ENCODE measurements at regions not wholly inside any gene's neighbourhood (a gene's known extent, or its start where the extent isn't known, plus 50 kb on each side); places are given as distances from the start of the nearest gene placed in this dataset.

DNA sequence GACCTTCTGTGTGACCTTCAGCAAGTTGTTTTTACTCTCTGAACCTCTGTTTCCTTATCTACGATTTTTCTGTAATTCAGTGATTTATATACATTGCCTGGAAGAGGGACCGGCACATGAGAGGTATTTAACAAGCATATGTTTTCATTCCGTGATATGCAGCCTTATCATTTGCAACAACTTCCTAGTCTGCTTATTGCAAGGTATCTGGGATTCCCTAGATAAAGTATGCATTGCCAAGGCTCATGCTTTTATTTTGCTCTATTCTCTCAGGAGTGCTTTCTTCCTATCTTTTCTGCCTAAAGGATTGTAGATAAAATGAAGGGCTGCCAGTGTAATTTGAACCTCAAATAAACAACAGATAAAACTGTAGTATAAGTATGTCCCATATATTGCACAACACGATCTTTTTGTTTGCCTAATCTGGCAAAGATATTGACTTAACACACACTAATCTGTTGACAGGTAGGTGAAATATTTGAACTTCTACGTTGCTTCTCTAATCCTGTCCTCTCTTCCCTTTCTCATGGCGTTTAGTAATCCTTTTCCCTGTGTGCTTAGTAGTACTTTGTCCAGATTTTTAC lies 377.2 kb upstream of the TNC start:
- TF ChIP-seq, protein P1, sequence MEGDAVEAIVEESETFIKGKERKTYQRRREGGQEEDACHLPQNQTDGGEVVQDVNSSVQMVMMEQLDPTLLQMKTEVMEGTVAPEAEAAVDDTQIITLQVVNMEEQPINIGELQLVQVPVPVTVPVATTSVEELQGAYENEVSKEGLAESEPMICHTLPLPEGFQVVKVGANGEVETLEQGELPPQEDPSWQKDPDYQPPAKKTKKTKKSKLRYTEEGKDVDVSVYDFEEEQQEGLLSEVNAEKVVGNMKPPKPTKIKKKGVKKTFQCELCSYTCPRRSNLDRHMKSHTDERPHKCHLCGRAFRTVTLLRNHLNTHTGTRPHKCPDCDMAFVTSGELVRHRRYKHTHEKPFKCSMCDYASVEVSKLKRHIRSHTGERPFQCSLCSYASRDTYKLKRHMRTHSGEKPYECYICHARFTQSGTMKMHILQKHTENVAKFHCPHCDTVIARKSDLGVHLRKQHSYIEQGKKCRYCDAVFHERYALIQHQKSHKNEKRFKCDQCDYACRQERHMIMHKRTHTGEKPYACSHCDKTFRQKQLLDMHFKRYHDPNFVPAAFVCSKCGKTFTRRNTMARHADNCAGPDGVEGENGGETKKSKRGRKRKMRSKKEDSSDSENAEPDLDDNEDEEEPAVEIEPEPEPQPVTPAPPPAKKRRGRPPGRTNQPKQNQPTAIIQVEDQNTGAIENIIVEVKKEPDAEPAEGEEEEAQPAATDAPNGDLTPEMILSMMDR (conservative IDR thresholded peaks at IDR 0.05; ENCODE audit: low read depth), result no peak
- no peak for DNase-seq (ENCODE audit: low spot score)
- no peak overlapping the region for H3K27ac ChIP-seq
- ChIA-PET POLR2A (ENCODE audit: low non-redundant PET) (no interaction called here), CTCF (no interaction called here)

DNA sequence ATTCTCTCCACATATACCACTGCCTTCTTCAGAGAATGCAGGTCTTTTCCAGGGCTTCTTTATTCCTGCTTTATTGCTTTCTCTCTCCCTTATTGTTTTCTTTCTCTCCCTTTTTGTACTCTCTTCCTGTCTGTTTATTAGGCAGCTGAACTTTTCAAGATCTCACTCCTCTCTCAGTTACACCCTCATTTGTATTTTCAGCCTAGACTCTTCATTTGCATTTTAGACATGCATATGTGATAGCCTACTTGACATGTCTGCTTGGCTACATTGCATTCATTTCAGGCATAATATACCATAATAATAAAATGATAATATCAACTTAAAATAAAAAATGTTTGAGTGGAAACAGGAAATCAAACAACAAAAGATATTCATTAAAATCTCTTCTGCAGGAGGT lies 377.9 kb upstream of the TNC start:
- no peak overlapping the region for H3K27ac ChIP-seq
- DNase-seq (ENCODE audit: low spot score), result no peak
- CTCF ChIA-PET, result no interaction called here
- POLR2A ChIA-PET (ENCODE audit: low non-redundant PET), result no interaction called here
- TF ChIP-seq, protein P1 (conservative IDR thresholded peaks at IDR 0.05; ENCODE audit: low read depth), result no peak

DNA sequence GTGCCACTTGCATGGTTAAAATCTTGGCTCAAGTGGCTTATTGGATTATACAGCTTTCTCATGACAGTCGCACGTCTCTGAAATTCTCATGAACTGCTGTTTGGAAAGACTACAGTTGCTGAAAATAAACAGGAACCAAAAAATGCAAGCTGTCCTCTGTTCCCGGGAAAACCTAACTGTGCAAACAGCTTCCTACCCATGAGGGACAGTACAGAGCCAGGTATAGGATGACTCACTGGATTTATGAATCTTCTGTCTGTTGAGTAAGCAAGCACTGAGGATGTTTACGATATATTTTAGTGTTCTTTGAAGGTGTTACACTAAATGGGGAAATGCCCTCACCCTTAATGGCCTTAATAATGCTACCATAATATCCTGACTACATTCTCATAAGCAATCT lies 380.3 kb upstream of the TNC start:
- DNase-seq (ENCODE audit: low spot score), result peak; percentile 63
- ChIA-PET POLR2A (ENCODE audit: low non-redundant PET) (no interaction called here), CTCF (interaction anchor here (0.5 to 0.7 kb wide), 4 partner anchors 380 to 1374 kb away, joined by 3 to 4 read pairs (median 4); partner anchors contain the start of gene TNC)
- TF ChIP-seq, protein P1 (conservative IDR thresholded peaks at IDR 0.05; ENCODE audit: low read depth), result no peak
- no peak overlapping the region for H3K27ac ChIP-seq

DNA sequence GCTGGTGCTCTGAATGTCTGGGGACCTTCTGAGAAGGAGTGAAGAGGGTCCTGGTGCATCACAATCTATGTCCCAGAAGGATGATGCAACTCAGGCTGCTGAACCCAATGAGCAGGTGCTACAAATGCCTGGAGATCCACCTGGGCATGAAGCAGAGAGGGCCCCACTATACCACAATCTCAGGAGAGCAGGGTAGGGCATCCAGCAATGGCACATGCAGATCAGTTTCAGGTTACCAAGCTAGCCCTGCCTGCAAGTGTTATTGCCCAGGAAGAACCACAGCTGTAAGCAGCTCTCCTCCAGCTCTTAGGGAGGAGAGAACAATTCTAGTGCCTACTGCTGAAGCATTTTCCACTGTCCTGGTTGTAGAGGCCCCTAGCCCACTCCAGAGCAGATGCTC lies 389.2 kb upstream of the TNC start:
- TF ChIP-seq, protein P1 (conservative IDR thresholded peaks at IDR 0.05; ENCODE audit: low read depth), result no peak
- no peak overlapping the region for H3K27ac ChIP-seq
- ChIA-PET POLR2A (ENCODE audit: low non-redundant PET) (no interaction called here), CTCF (interaction anchor here (0.6 kb wide), 2 partner anchors 650 to 1828 kb away, joined by 3 read pairs; no protein-coding TSS in a partner anchor)
- DNase-seq (ENCODE audit: low spot score), result no peak

DNA sequence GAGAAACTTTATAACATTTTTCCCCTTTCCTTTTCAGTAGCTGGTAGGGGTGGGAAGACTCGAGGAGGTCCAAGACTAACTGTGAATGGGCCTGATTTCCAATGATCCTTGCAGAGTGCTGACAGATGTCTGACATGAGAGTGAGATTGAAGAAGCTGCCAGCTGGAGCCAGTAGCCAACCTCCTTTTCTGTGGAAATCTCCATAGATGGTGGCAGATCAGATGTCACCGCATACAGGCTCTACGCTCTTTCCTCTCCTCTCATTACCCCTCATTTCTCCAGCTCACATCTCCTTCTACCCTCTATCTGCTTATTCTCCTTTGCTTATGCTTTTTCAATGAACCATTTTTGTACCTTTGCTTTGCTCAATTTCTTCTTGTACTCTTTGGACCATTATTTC lies 395.2 kb upstream of the TNC start:
- TF ChIP-seq, protein P1 (conservative IDR thresholded peaks at IDR 0.05; ENCODE audit: low read depth), result no peak
- POLR2A ChIA-PET (ENCODE audit: low non-redundant PET), result no interaction called here
- H3K27ac ChIP-seq, result no peak overlapping the region
- no peak for DNase-seq (ENCODE audit: low spot score)
- CTCF ChIA-PET, result interaction anchor here (0.6 kb wide), 1 partner anchor 124 kb away, joined by 3 read pairs; no protein-coding TSS in a partner anchor

DNA sequence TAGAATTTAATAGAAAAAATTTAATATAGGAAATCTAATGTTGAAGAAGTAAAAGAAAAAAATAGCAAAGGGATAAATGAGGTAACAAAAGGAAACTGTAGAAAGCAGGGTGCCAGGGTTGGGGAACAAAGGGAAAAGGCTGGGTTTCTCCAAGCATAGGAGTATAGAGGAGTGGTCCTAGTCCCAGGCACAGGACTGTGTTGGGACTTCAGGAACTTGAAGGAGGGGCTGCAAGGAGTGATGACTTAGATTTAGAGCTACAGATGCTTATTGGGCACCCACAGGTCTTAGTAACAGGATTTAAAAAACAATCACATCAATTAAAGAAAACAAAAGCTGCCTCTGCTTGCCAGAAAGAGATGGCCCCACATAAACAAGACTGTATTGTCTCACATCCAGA lies 396.5 kb upstream of the TNC start:
- TF ChIP-seq, protein P1 (conservative IDR thresholded peaks at IDR 0.05; ENCODE audit: low read depth), result no peak
- ChIA-PET CTCF (interaction anchor here (0.6 kb wide), 1 partner anchor 453 kb away, joined by 3 read pairs; no protein-coding TSS in a partner anchor), POLR2A (ENCODE audit: low non-redundant PET) (no interaction called here)
- H3K27ac ChIP-seq, result no peak overlapping the region
- no peak for DNase-seq (ENCODE audit: low spot score)

Measured in RWPE1 (cell line).